GM19351 (cell line): ENCODE measurements at regions not wholly inside any gene's neighbourhood (a gene's known extent, or its start where the extent isn't known, plus 50 kb on each side); places are given as distances from the start of the nearest gene placed in this dataset.

Experiments used
- ATAC-seq: cut with Tn5 transposase; IDR thresholded peaks from one replicate; pipeline ENCODE4 v1.9.1; 2021; ENCODE audit warnings: mild to moderate bottlenecking, moderate library complexity; ENCODE audit not compliant: unreplicated experiment

- ATAC-seq = no peak
Measured at GRCh38 chr1:216896146-216896545, 172.9 kb upstream of the ESRRG start.

- no peak for ATAC-seq
Measured at GRCh38 chr1:216894494-216894893, 171.3 kb upstream of the ESRRG start.

DNA sequence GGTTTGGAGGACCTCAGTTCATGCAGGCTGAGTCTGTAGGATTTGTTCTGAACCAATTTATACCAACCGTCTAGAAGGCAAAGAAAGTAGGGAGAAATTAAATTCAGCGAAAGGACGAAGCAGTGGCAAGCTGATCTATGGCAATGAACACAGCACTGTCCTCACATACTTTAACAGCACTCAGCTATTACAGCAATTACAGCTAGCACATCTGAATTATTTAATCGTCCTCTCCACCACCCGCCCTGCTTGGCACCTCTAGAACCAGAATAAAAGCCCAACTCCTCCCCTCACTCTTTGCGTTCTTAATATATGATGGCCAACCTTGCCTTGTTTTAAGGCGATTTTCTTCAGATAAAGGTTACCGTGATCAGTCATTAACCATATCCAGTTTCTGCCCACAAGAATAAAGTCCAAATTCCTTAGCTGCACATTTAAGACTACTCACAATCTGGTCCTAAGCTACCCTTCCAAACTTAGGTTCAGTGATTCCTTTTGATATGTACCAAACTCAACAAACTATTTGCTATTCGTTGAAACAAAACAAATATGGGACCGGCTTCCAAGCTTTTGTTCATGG is 169.4 kb upstream of the ESRRG start:
- ATAC-seq = no peak

DNA sequence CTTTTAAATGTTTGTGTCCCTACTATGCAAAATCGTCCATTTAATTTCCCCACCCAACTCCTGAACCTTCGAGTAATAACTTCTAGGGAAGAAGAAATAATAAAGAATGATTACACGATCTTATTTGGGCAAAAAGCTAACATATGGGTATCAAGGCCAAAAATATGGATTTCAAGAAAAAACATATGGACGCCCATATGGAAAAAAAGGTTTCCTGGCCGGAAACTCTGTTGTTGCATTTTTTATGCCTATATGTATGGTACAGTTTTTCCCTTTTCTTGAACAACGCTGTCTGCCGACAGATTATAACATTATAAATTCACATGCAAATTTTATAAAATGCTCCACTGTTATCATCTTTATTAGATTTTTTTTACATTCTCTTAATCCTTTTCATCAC is 167.6 kb upstream of the ESRRG start:
- no peak for ATAC-seq

GRCh38 chr1:216888731-216889130 is 165.5 kb upstream of the ESRRG start:
- no peak for ATAC-seq

GRCh38 chr1:216887032-216887431 is 163.8 kb upstream of the ESRRG start:
- no peak for ATAC-seq

DNA sequence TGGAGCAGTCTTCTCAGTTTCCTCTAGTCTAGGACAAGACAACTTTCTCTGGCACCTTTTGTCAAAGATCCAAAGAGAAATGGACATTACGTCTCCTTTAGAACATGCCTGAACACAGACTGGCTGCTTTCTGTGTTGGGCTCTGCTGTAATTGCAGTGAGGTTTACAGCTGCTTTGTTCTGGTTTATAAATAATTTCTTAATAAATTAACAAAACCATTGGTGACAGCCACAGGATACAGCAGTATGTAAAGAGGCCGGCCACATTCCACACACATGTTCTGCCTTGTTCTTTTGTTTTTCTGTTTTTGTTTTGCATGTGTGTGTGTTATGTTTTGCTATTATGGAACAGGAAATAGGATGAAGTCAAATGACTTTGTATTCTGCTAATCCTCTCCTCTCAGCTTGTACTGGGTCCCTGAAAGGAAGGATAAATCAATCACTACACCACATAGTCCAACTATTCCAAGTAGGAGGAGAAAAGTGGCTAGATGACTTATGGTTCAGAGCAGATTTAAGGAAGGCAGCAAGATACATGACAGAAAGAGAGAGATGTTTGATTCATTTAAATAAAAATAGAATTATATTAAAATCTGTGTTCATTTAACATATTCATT is 161.5 kb upstream of the ESRRG start:
- ATAC-seq = no peak

DNA sequence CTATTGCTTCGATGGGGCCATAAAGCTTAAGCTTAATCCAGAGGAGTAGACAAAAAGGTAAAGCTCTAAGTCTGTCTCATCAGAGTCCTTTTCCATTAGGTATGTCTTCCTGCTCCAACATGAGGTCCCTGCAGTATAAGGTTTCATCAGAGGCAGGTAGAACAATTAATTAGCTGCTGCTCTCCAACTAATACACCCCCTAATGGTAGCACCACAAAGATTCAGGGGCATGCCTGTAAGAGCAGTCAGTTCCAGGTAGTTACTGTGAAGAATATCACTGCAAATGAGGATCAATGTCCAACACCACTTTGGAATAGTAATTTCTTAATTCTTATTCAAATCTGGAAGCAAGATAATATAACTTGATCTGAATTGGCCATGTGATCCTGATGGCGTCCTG is 160.3 kb upstream of the ESRRG start:
- ATAC-seq = no peak

DNA sequence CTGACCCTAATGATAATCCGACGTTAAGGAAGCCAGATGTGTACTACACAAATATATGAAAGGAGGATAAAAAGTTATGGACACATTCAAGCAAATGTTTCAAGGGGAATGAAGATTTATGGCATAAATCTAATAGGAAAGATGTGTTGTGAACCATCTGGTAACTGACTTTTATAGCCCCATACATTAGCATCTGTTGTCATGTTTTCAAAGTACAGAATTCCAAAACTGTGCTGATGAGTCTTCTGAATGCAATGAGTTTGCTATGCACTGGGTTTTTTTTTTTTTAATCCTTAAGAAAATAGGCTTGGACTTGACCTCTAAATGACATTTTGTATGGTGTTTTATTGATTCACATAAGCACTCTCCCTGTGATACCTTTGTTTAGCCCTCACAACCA is 158.5 kb upstream of the ESRRG start:
- no peak for ATAC-seq

GRCh38 chr1:216866714-216867113 is 143.5 kb upstream of the ESRRG start:
- ATAC-seq = no peak

- no peak for ATAC-seq
Measured at GRCh38 chr1:216855810-216856209, 132.6 kb upstream of the ESRRG start.

DNA sequence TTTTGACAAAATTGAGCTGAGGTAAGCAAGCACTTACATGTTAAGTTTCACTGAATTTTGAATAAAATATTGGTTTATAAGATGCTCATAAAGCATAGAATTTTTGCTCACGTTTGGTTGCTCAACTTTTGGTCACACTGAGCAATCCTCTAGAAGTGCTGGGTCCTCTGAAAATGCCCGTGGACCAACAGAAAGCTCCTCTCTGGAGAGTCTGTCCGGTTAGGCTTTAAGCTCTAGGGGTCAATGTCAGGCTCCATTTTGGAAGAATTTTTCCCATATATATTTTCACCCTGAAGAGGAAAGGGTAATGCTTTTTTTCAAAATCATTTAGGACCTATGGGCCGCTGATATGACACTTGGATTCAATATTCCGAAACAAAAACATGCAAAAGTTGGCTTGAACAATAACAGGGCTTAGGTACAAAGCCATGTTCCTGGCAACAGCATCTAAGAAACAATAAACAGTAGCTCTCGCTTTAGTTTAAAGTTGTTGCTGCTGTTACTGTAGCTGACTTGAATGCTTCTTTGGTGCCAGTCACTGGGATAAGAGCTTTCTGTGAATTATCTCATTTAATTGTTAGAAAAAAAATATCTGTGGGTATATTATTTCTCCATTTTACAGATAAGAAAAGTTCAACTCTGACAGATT is 131.7 kb upstream of the ESRRG start:
- ATAC-seq = no peak

DNA sequence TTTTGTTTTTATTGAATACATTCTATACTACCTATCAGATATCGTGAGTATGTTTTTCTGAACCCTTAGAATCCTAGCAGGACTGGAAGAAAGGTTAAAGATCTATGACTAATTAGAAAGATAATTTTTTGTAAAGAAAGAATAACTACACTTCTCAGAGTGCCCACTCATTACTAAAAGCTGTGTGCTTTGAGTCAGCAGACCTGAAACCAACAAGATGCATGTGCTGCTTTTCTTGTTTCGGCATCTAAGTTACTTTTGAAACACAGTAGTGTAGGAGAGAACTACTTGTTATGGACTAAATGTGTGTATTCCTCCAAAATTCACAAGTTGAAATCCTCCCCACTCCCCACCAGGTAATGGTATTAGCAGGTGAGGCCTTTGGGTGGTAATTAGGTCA is 127.8 kb upstream of the ESRRG start:
- no peak for ATAC-seq

- ATAC-seq = no peak
Measured at GRCh38 chr1:216849146-216849545, 125.9 kb upstream of the ESRRG start.

DNA sequence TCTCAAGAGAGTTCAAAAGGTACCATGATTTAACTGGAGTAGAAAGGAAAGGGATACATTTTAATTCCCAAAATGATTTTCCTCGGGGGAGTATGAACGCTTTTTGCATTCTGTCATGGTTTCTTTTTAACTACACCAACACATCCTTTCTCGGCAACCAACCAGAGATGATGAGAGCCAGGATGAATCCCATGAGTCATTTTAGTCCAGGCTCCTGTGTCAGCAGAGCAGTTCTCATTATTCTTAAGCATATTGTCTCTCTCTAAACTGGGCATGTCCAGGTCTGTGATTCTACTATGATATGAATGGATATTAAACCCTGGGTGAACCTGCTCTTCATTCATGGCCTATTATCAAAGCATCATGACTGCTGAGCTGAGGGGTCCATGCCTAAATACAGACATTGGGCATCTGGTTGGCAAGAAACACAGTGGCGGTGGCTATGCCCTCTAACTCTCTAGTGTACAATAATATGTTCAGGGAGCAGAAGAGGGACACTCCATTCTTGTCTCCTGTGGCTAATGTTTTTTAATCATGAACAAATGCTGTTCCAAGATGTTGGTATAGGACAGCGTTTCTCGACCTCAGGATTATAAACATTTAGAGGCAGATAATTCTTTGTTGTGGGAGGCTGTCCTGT is 124.3 kb upstream of the ESRRG start:
- ATAC-seq = no peak

DNA sequence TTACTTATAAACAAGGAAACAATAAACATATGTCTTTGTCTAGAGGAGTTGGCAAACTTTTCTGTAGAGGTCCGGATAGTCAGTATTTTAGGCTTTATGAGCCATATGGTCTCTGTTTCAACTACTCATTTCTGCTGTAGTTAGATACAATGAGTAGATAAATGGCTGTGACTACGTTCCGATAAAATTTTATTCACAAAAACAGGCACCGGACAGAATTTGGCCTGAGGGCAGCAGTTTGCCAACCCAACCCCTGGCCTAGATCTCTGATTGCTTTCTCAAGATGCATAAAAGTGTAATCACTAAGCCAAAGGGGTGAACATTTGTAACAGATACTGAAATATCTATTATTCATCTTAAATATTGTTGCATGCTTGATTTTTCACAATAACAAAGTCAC is 123.1 kb upstream of the ESRRG start:
- no peak for ATAC-seq

GRCh38 chr1:216843409-216843808 is 120.2 kb upstream of the ESRRG start:
- ATAC-seq = no peak

DNA sequence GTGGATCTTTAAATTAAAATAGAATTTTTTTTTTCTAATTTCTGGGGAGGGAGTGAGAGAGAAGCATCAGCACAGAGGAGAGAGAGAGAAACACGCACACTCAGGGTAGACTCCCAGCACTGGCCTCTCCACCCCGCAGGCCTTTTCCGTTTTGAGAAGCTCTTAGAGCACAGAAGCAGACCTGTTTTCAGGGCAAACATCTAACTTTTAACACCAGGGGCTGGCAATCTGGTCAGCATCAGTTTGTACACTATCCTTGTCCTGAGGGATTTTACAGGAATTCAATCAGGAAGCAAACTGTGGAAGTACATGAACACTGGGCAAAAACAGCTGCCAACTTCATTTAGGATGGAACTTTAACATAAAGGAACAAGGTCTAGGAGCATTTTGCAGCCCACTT is 117.9 kb upstream of the ESRRG start:
- no peak for ATAC-seq

GRCh38 chr1:216836316-216836715 is 113.1 kb upstream of the ESRRG start:
- no peak for ATAC-seq

- no peak for ATAC-seq
Measured at GRCh38 chr1:216833509-216833908, 110.3 kb upstream of the ESRRG start.

GRCh38 chr1:216832192-216832591 is 109.0 kb upstream of the ESRRG start:
- ATAC-seq = no peak
